Spinal cord (tissue), 9 donors: ENCODE measurements at regions not wholly inside any gene's neighbourhood (a gene's known extent, or its start where the extent isn't known, plus 50 kb on each side); places are given as distances from the start of the nearest gene placed in this dataset.

Experiments used
- DNase-seq, 6 donors: peaks; one replicate each; pipeline versions ENCODE4 v3.0.0 to v3.0.0-alpha.2; 2013 to 2015; ENCODE audit warnings: low spot score in 6 of 6, low read depth in 4 of 6
- H3K27ac ChIP-seq: one replicate; pipeline ENCODE4 v1.5.1; 2013; ENCODE audit warnings: low read depth, low read length, control low read depth
- H3K27me3 ChIP-seq: one replicate; pipeline ENCODE4 v1.6.1; 2013; ENCODE audit warnings: low read length; ENCODE audit not compliant: control insufficient read depth, insufficient read depth
- H3K36me3 ChIP-seq: one replicate; pipeline ENCODE4 v1.6.1; 2013; ENCODE audit warnings: low read length; ENCODE audit not compliant: control insufficient read depth, insufficient read depth
- H3K4me1 ChIP-seq: one replicate; pipeline ENCODE4 v1.6.1; 2013; ENCODE audit warnings: low read length; ENCODE audit not compliant: control insufficient read depth, insufficient read depth
- H3K4me3 ChIP-seq: one replicate; pipeline ENCODE4 v1.5.1; 2013; ENCODE audit warnings: low read depth, low read length, control low read depth
- H3K9me3 ChIP-seq: one replicate; pipeline ENCODE4 v1.6.1; 2013; ENCODE audit warnings: low read length; ENCODE audit not compliant: control insufficient read depth, insufficient read depth
- WGBS: methylation state at CpG from one replicate; pipeline ENCODE4 v1.1.5; 2013; ENCODE audit warnings: missing lambda C conversion rate; ENCODE audit not compliant: insufficient coverage; 5-methylcytosine and 5-hydroxymethylcytosine counted together
- donor health status: healthy.

DNA sequence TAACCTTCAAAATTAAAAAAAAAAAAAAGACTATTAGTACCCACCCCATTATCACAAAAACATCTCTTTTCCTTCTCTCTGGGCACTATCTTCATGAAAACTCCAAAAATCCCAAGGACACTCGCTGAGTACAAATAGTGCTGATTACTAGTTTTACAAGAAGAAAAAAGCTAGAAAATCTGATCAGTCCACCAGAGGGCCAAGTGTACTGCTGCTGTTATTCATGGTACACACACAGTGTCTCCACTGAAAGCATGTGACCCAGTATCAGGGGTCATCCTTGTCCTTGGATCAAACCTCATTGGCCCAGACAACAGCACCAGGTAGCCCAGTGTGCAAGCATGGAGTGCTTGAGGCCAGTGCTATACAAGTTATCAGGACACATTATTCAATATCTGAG is 382.7 kb upstream of the KLHL29 start:
- Histone ChIP-seq H3K9me3 (no peaks in the 10 kb centered on the region), H3K27ac (no peak overlapping the region), H3K4me3 (no peak overlapping the region), H3K36me3 (no peaks in the 10 kb centered on the region), H3K27me3 (no peaks in the 10 kb centered on the region), H3K4me1 (no peaks in the 10 kb centered on the region)
- 100% methylated on average over 1 of the region's 1 CpG for whole genome bisulfite sequencing
- peak in 1 of 6 donors; percentile 36 for DNase-seq

DNA sequence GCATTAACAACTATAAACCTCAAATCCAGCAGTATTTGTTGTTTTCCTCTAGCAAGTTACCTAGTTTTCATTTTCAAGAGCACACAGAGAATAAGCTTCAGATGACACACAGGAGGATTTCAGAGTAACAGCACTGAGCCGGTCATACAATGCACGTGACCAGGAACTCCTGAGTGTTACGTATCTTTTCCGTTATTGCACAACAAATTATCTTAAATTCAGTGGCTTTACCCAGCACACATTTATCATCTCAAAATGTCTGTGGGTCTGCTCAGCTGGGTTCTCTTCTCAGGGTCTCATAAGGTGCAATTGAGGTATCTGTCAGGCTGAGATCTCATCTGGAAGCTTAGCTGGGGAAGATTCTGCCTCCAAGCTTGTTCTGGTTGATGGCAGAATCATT is 379.5 kb upstream of the KLHL29 start:
- H3K36me3 ChIP-seq: no peaks in the 10 kb centered on the region
- no peaks in the 10 kb centered on the region for H3K9me3 ChIP-seq
- no peak for DNase-seq
- H3K4me1 ChIP-seq: no peaks in the 10 kb centered on the region
- H3K27ac ChIP-seq: no peak overlapping the region
- no peak overlapping the region for H3K4me3 ChIP-seq
- no peaks in the 10 kb centered on the region for H3K27me3 ChIP-seq
- WGBS: 89% methylated on average over 4 of the region's 4 CpGs

DNA sequence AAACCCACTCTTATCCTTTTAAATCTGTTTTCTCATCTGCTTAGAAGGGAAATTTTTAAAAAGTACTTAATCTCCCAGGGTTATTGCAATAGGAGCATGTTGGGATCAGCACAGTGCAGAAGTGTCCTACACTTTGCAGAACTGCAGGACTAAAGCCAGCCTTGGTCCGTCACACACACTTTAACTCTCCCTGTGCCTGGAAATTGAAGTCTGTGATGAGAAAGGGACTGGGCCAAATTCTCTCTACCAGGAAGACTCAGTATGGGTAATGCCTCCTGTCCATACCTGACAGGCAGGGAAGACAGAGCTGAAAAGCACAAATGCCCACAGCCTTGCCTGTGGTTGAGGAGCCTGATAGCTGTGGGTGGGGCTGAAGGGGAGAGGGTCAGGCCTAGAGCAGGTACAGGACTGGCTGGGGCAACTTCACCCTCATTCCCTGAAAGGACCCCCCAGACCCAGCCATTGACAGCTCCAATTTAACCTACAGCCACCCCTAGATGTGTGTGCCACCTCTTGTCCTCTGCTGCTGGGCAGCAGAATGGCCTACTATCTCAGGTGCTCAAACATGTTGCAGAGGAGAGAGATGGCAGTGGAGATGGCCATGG is 377.2 kb upstream of the KLHL29 start:
- Histone ChIP-seq H3K9me3 (no peaks in the 10 kb centered on the region), H3K36me3 (no peaks in the 10 kb centered on the region), H3K4me1 (no peaks in the 10 kb centered on the region), H3K27ac (no peak overlapping the region), H3K4me3 (no peak overlapping the region), H3K27me3 (no peaks in the 10 kb centered on the region)
- 67% methylated on average over 1 of the region's 1 CpG for WGBS
- no peak for DNase-seq

DNA sequence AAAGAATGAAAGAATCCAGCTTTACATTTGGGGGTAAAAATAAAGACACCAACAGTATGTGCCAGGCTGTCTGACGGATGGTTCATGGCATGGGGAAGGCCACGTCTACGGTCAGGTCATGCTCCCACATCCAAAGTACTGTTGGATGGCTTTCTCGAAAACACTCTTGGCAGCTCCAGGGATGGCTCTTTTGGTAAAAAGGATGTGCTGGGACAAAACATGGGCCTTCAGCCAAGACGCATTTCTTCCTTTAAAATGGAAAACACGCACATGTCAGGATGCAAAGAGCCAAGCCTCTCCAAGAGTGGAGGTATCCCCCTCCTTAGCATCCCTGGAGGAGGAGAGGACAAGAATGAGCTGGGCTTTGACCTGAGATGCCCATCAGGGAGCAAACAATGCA is 376.5 kb upstream of the KLHL29 start:
- Histone ChIP-seq H3K9me3 (no peaks in the 10 kb centered on the region), H3K36me3 (no peaks in the 10 kb centered on the region), H3K27ac (no peak overlapping the region), H3K4me1 (no peaks in the 10 kb centered on the region), H3K4me3 (no peak overlapping the region), H3K27me3 (no peaks in the 10 kb centered on the region)
- DNase-seq: peak in 1 of 6 donors; percentile 65
- WGBS: 58% methylated on average over 4 of the region's 6 CpGs

DNA sequence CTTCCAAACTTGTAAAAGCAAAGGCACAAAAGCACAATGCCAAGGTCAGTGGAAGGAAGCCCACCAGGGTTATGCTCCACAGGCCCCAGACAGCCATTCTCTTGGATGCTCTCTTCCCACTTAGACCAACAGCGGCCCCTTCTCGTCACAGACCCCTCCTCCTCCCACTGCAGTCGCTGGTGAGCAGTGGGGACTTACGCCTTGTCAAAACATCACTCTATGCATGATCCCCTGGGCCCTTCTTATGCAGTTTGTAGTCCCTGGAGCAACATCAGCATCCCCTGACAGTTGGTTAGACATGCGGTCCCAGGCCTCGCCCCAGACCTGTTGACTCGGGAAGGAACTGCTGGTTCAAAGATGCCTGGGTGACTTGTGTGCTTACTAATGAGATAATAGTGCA is 376.0 kb upstream of the KLHL29 start:
- H3K9me3 ChIP-seq: no peaks in the 10 kb centered on the region
- no peak overlapping the region for H3K4me3 ChIP-seq
- H3K27ac ChIP-seq: no peak overlapping the region
- WGBS: 93% methylated on average over 6 of the region's 7 CpGs
- no peaks in the 10 kb centered on the region for H3K27me3 ChIP-seq
- no peaks in the 10 kb centered on the region for H3K4me1 ChIP-seq
- no peak for DNase-seq
- no peaks in the 10 kb centered on the region for H3K36me3 ChIP-seq

DNA sequence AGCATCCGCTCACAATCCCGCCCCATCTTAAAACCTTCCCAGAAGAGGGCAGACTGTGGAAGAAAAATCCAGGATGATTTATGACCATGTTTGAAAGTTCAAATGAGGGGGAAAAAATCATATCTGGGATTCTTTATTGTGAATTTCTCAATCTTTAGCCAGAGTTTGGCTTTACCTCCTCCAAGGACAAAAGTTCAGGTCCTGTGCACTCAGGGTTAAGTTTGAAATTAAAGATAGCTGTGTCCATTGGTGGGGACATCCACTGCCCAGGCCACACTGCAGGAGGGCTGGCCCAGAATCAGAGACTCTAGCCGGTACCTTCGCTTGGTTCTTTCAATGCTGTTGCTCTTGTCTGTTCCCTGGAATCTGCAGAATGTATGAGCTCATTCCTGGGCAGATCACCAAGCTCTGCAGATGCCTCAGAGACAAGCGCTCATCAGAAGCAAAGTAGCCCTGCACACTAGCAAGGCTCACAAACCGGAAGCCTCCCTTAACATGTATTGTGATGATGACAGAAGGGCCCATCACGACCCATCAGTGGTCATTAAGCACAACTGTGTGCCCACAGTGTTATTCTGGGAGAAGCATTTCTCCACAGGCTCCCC is 375.3 kb upstream of the KLHL29 start:
- peak overlapping the region; percentile 33 for H3K27ac ChIP-seq
- 22% methylated on average over 3 of the region's 7 CpGs for WGBS
- DNase-seq: peak; percentile 20 to 89 (median 46)
- H3K27me3 ChIP-seq: no peaks in the 10 kb centered on the region
- no peaks in the 10 kb centered on the region for H3K36me3 ChIP-seq
- no peaks in the 10 kb centered on the region for H3K4me1 ChIP-seq
- no peaks in the 10 kb centered on the region for H3K9me3 ChIP-seq
- H3K4me3 ChIP-seq: no peak overlapping the region

DNA sequence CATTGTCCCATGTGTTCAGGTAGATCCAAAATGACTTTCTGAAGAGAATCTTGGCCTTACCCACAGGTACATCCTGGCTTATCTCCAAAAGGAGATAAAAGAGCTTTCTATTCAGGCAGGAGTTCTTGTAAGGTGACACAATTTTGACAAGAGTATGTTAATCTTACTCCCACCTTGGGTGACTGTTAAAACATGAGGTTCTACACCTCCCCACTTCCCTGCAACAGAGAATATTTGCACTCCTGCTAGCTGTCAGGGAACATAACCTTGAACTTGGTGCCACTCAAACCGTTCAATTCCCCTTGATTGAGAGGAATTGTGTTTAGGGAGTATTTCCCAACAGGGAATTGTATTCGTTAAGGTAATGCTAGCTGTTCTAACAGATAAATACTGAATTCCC is 372.5 kb upstream of the KLHL29 start:
- WGBS: no CpG with 5 or more reads among the region's 2 CpGs
- no peak overlapping the region for H3K27ac ChIP-seq

DNA sequence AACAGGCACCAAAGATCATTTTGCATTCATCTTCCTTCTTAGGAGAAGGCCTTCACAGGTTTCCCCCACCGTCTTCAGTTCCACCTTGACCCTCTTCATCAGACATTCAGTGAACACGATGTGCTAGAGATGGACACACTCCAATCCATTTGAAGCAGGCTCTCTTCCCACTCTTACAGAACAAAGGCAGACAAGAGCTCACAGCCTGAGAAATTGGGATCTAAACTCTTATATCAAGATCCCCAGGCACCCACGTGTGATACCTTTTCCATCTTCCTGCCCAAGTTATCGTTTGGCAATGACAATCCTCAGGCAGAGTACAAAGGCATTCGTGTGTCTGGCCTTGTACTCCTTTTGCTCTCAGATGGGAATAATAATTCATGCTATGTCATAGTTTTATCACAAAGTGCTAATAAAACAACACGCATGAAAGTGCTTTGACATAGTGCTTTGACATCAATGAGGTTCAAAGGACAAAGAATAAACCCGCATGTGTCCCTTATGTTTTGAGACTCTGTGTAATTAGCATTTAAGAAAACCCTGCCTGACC is 369.3 kb upstream of the KLHL29 start:
- no peak for DNase-seq
- H3K4me1 ChIP-seq: no peaks in the 10 kb centered on the region
- H3K36me3 ChIP-seq: no peaks in the 10 kb centered on the region
- no peak overlapping the region for H3K4me3 ChIP-seq
- H3K27me3 ChIP-seq: no peaks in the 10 kb centered on the region
- 90% methylated on average over 4 of the region's 7 CpGs for WGBS
- H3K9me3 ChIP-seq: no peaks in the 10 kb centered on the region
- no peak overlapping the region for H3K27ac ChIP-seq

More for the DNA sequence above, 372.5 kb upstream of the KLHL29 start:
- H3K27me3 ChIP-seq: no peaks in the 10 kb centered on the region
- H3K4me3 ChIP-seq: no peak overlapping the region
- no peaks in the 10 kb centered on the region for H3K4me1 ChIP-seq
- no peak for DNase-seq
- H3K9me3 ChIP-seq: no peaks in the 10 kb centered on the region
- no peaks in the 10 kb centered on the region for H3K36me3 ChIP-seq

DNA sequence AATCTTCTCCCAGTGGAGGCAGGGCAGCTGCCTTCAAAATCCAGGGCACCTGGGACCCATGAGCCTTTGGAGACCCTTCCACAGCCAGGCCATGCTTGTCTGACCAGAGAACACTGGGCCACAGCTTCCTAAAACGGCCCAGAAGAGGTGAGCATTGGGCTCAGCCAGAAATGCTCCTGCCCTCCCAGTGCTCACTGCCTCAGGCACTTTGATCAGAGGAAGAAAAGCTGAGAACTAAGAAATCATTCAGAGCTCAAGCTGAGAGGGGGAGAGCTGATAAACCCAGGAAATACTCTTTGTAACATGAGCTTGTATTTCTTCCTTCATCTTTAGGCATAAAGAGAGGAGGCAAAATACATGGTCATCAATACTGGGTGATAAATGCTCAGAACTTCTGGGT is 365.5 kb upstream of the KLHL29 start:
- no peaks in the 10 kb centered on the region for H3K9me3 ChIP-seq
- DNase-seq: no peak
- H3K36me3 ChIP-seq: no peaks in the 10 kb centered on the region
- no peaks in the 10 kb centered on the region for H3K27me3 ChIP-seq
- H3K4me3 ChIP-seq: no peak overlapping the region
- no CpG with 5 or more reads among the region's 1 CpG for WGBS
- no peak overlapping the region for H3K27ac ChIP-seq
- no peaks in the 10 kb centered on the region for H3K4me1 ChIP-seq

DNA sequence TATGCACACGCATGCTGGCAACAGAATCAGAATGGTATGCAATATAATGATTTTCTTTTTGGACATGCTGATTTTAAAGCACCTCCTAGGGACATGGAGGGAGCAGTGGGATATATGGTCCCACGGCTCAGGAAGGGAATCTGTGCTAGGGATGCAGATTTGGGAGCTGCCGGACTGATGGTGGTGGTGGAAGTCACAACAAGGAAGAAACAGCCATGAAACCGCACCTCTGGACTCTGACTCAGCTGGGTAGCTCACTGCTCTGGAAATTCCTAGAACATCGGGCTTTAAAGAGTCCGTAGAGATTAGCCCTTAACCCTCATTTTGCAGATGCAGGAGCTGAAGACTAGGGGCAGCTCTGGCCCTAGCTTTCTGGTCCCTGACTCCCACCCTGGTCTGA is 364.3 kb upstream of the KLHL29 start:
- H3K27ac ChIP-seq: no peak overlapping the region
- no peaks in the 10 kb centered on the region for H3K27me3 ChIP-seq
- H3K9me3 ChIP-seq: no peaks in the 10 kb centered on the region
- no peaks in the 10 kb centered on the region for H3K36me3 ChIP-seq
- WGBS: 78% methylated on average over 6 of the region's 6 CpGs
- no peaks in the 10 kb centered on the region for H3K4me1 ChIP-seq
- DNase-seq: no peak
- H3K4me3 ChIP-seq: no peak overlapping the region
